ENCODE measurements at regions not wholly inside any gene's neighbourhood (a gene's known extent, or its start where the extent isn't known, plus 50 kb on each side); places are given as distances from the start of the nearest gene placed in this dataset. TPM values are rescaled to one million over a fixed set of nuclear protein-coding genes. Genes with fewer than 3 reads are reported as not detected.

DNA sequence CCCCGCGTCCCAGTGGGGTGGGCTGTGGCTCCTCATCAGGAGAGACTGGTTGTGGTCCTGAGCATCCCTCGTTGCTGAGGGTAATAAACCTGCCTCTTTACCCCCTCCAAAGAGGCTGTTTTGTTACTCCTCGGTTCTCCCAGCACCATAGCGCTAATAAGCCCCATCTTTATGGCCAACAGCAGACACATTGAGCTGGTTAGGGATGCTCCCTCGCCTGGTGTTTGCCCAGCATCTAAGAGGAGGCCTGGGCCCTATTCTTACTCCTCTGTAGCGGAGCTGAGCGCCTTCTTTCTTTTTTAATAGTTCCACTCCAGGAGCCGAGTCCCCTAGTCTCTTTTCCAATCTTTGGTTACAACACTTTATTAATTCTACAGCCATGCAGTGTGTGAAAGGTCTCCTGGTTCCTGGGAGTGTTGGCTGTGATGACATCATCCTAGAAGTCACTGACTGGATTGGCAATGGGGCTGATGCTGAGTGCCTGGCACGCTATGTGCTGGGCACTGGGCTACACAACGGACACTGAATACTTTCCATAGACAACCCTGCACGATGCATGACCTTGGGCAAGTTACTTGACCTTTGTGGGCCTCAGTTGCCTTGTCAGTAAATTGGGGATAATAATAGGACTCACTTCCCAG, 50.6 kb upstream of the CCDC167 start:
- Histone ChIP-seq H3K9me3 (ENCODE audit: low read length) (no peaks in the 10 kb centered on the region), H3K36me3 (ENCODE audit: insufficient read depth, low read length) (no peaks in the 10 kb centered on the region), H3K4me2 (ENCODE audit: low read length) (0 out of 2 replicates have a peak overlapping the region, but pooled peaks have one; percentile 47), H3K4me3 (ENCODE audit: low read depth, low read length, poor library complexity, severe bottlenecking) (no peak overlapping the region), H3K9me2 (ENCODE audit: insufficient read depth, low read length) (no peaks in the 10 kb centered on the region), H2AFZ (ENCODE audit: low read length) (peak overlapping the region; percentile 55; the same call in 1 of the 2 replicates), H3K27ac (ENCODE audit: low read depth, low read length, poor library complexity, severe bottlenecking) (no peak overlapping the region), H4K20me1 (ENCODE audit: insufficient read depth, low read length) (no peaks in the 10 kb centered on the region), H3K4me1 (ENCODE audit: insufficient read depth, low read length, poor library complexity, severe bottlenecking) (peaks cover 65% of the 10 kb centered on the region), H3K79me2 (ENCODE audit: insufficient read depth, low read depth, low read length) (no peaks in the 10 kb centered on the region)
- intact Hi-C loops (cut with micrococcal nuclease; ENCODE audit: unreplicated experiment) = no loop called here
- no TSS peak for BruUV-seq (replicated peaks)
- POLR2A ChIA-PET = interaction anchor here (0.5 to 1.1 kb wide), 3 partner anchors 9 to 935 kb away, joined by 3 to 4 read pairs (median 4); no protein-coding TSS in a partner anchor
- CTCF ChIA-PET (ENCODE audit: unreplicated experiment) = no interaction called here
- TF ChIP-seq, protein P1, sequence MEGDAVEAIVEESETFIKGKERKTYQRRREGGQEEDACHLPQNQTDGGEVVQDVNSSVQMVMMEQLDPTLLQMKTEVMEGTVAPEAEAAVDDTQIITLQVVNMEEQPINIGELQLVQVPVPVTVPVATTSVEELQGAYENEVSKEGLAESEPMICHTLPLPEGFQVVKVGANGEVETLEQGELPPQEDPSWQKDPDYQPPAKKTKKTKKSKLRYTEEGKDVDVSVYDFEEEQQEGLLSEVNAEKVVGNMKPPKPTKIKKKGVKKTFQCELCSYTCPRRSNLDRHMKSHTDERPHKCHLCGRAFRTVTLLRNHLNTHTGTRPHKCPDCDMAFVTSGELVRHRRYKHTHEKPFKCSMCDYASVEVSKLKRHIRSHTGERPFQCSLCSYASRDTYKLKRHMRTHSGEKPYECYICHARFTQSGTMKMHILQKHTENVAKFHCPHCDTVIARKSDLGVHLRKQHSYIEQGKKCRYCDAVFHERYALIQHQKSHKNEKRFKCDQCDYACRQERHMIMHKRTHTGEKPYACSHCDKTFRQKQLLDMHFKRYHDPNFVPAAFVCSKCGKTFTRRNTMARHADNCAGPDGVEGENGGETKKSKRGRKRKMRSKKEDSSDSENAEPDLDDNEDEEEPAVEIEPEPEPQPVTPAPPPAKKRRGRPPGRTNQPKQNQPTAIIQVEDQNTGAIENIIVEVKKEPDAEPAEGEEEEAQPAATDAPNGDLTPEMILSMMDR (conservative IDR thresholded peaks at IDR 0.05; ENCODE audit: low read length) = no peak
- TF ChIP-seq EZH2phosphoT487 (IDR thresholded peaks at IDR 0.05; ENCODE audit: borderline replicate concordance, low read depth, low read length) = no peak
- no peak for DNase-seq (ENCODE audit: low spot score)

DNA sequence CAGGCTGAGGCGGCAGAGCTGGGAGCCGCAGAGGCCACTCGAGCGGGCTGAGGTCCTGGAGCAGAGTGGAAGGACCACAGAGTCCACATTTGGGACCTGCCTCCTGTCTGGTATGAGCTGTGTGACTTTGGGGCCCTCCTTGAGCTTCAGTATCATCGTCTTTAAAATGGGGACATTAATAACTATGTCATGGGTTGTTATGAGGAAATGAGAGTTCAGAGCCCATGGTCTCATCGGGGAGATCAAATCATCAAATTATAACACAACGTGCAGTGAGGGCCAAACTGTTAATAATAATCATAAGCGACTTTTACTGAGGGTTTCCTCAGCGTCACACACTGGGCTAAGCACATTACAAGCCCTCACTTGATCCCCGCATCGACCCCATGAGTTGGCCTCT, 49.9 kb upstream of the CCDC167 start:
- ChIA-PET CTCF (ENCODE audit: unreplicated experiment) (interaction anchor here (0.6 to 0.9 kb wide), 2 partner anchors 10 to 45 kb away, joined by 3 to 6 read pairs; no protein-coding TSS in a partner anchor), POLR2A (interaction anchor here (0.8 to 1.1 kb wide), 3 partner anchors 10 to 48 kb away, joined by 3 to 4 read pairs (median 4); no protein-coding TSS in a partner anchor)
- intact Hi-C loops (cut with micrococcal nuclease; ENCODE audit: unreplicated experiment) = loop anchor here (5.0 kb wide), 1 partner anchor 52 kb away; the partner anchor contains the start of gene CCDC167
- H3K4me2 ChIP-seq (ENCODE audit: low read length) = peak overlapping the region; percentile 47
- no peaks in the 10 kb centered on the region for H3K9me3 ChIP-seq (ENCODE audit: low read length)
- DNase-seq (ENCODE audit: low spot score) = no peak
- no peak overlapping the region for H3K4me3 ChIP-seq (ENCODE audit: low read depth, low read length, poor library complexity, severe bottlenecking)
- no peaks in the 10 kb centered on the region for H3K36me3 ChIP-seq (ENCODE audit: insufficient read depth, low read length)
- peak overlapping the region; percentile 21 for H3K27ac ChIP-seq (ENCODE audit: low read depth, low read length, poor library complexity, severe bottlenecking)
- H2AFZ ChIP-seq (ENCODE audit: low read length) = peak overlapping the region; percentile 55
- TF ChIP-seq, protein P1 (conservative IDR thresholded peaks at IDR 0.05; ENCODE audit: low read length) = no peak
- TF ChIP-seq EZH2phosphoT487 (IDR thresholded peaks at IDR 0.05; ENCODE audit: borderline replicate concordance, low read depth, low read length) = no peak
- no peaks in the 10 kb centered on the region for H3K9me2 ChIP-seq (ENCODE audit: insufficient read depth, low read length)
- H3K4me1 ChIP-seq (ENCODE audit: insufficient read depth, low read length, poor library complexity, severe bottlenecking) = peaks cover 62% of the 10 kb centered on the region
- H4K20me1 ChIP-seq (ENCODE audit: insufficient read depth, low read length) = no peaks in the 10 kb centered on the region
- BruUV-seq (replicated peaks) = no TSS peak
- no peaks in the 10 kb centered on the region for H3K79me2 ChIP-seq (ENCODE audit: insufficient read depth, low read depth, low read length)

Small RNA genes in the stretch of these regions (microRNA-seq; reads per million reads assigned to microRNA genes)
- gene MIR4462 (ENCODE audit: borderline replicate concordance) = not detected

Small RNA genes in the stretch of these regions (small RNA-seq; reads per million reads assigned to genes)
- gene MIR4462 = not detected

All from OCI-LY7 (cell line).